ENCODE measurements at regions not wholly inside any gene's neighbourhood (a gene's known extent, or its start where the extent isn't known, plus 50 kb on each side); places are given as distances from the start of the nearest gene placed in this dataset.
A peak's percentile ranks its signal among the peaks of the same experiment; 100 is the strongest.

GRCh38 chrX:25069209-25069608, 53.4 kb upstream of the ARX start:
- H3K9me3 Mint-ChIP-seq: peaks cover 5% of the 10 kb centered on the region
- TF ChIP-seq CTCF (conservative IDR thresholded peaks at IDR 0.05): no peak
- H3K4me1 Mint-ChIP-seq (ENCODE audit: unreplicated experiment): no peaks in the 10 kb centered on the region
- no peak overlapping the region for H3K27ac Mint-ChIP-seq
- no peak for DNase-seq (ENCODE audit: extremely low spot score, unreplicated experiment)
- no peaks in the 10 kb centered on the region for H3K36me3 Mint-ChIP-seq
- H3K4me3 Mint-ChIP-seq: no peak overlapping the region
- H3K27me3 Mint-ChIP-seq: peaks cover 21% of the 10 kb centered on the region

GRCh38 chrX:25068340-25068739, 52.6 kb upstream of the ARX start:
- DNase-seq (ENCODE audit: extremely low spot score, unreplicated experiment): no peak
- no peak overlapping the region for H3K27ac Mint-ChIP-seq
- no peak overlapping the region for H3K4me3 Mint-ChIP-seq
- TF ChIP-seq CTCF (conservative IDR thresholded peaks at IDR 0.05): no peak
- H3K36me3 Mint-ChIP-seq: no peaks in the 10 kb centered on the region
- peaks cover 5% of the 10 kb centered on the region for H3K9me3 Mint-ChIP-seq
- no peaks in the 10 kb centered on the region for H3K4me1 Mint-ChIP-seq (ENCODE audit: unreplicated experiment)
- peaks cover 21% of the 10 kb centered on the region for H3K27me3 Mint-ChIP-seq

- Mint-ChIP-seq H3K9me3 (peaks cover 5% of the 10 kb centered on the region), H3K4me1 (ENCODE audit: unreplicated experiment) (no peaks in the 10 kb centered on the region), H3K36me3 (no peaks in the 10 kb centered on the region), H3K27ac (no peak overlapping the region), H3K4me3 (no peak overlapping the region), H3K27me3 (peaks cover 21% of the 10 kb centered on the region)
- TF ChIP-seq CTCF (conservative IDR thresholded peaks at IDR 0.05): peak; percentile 55
- DNase-seq (ENCODE audit: extremely low spot score, unreplicated experiment): no peak
Observed at GRCh38 chrX:25067271-25068172, 51.8 kb upstream of the ARX start.

- TF ChIP-seq CTCF (conservative IDR thresholded peaks at IDR 0.05): no peak
- peaks cover 17% of the 10 kb centered on the region for H3K27me3 Mint-ChIP-seq
- no peak overlapping the region for H3K27ac Mint-ChIP-seq
- H3K36me3 Mint-ChIP-seq: no peaks in the 10 kb centered on the region
- H3K9me3 Mint-ChIP-seq: peaks cover 5% of the 10 kb centered on the region
- no peak overlapping the region for H3K4me3 Mint-ChIP-seq
- no peak for DNase-seq (ENCODE audit: extremely low spot score, unreplicated experiment)
- H3K4me1 Mint-ChIP-seq (ENCODE audit: unreplicated experiment): no peaks in the 10 kb centered on the region
Observed at GRCh38 chrX:25066131-25066530, 50.4 kb upstream of the ARX start.

All from type B pancreatic cell (in vitro differentiated cells).